ENCODE measurements at regions not wholly inside any gene's neighbourhood (a gene's known extent, or its start where the extent isn't known, plus 50 kb on each side); places are given as distances from the start of the nearest gene placed in this dataset.
"Not testable (repeated sequence)": the region's sequence is repeated elsewhere in the genome, so short reads cannot be mapped to it uniquely, and the experiment has no call there.

DNA sequence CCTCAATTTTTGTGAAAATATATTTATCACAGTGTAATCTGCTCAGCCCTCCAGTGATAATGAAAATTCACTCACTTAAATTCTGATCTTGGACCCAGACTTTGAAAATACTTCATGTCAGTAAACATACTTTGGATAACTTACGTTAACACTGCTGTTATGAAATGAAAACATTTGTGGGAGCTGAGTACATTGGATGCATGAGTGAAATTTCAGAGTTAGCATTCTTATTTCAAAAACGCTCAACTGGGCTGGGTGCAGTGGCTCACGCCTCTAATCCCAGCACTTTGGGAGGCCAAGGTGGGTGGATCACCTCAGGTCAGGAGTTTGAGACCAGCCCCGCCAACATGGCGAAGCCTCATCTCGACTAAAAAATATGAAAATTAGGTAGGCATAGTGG lies 196.4 kb downstream of the UTRN start:
- H3K27ac ChIP-seq (ENCODE audit: low read depth, low read length): no peak overlapping the region
- no peaks in the 10 kb centered on the region for H3K9me3 ChIP-seq (ENCODE audit: low read length)
- H3K4me1 ChIP-seq (ENCODE audit: insufficient read depth, low read length): no peaks in the 10 kb centered on the region
- H3K27me3 ChIP-seq (ENCODE audit: control insufficient read depth in 1 of 2, insufficient read depth in 2 of 2, low read length in 2 of 2): no peaks in the 10 kb centered on the region
- peaks cover 20% of the 10 kb centered on the region for H3K36me3 ChIP-seq (ENCODE audit: insufficient read depth, low read length)
- no peak overlapping the region for H3K4me3 ChIP-seq (ENCODE audit: low read depth in 1 of 2, low read length in 2 of 2)
- H3K9ac ChIP-seq (ENCODE audit: low read length): no peak overlapping the region

DNA sequence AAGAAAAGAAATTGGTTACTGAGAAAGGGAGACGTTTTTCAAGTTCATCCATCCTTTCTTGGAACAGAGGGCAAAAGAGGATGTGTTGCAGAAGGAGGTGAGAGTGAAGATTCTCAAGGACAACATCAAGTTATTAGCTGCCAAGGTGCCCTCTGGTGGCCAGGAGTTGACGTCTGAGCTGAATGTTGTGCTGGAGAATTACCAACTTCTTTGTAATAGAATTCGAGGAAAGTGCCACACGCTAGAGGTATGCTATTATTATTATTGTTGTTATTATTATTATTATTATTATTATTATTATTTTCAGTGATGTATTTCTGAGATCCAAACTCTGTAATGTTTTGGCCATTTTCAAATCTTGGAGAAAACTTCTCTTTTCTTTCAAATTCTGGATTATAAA lies 197.0 kb downstream of the UTRN start:
- no peak overlapping the region for H3K27ac ChIP-seq (ENCODE audit: low read depth, low read length)
- H3K4me1 ChIP-seq (ENCODE audit: insufficient read depth, low read length): no peaks in the 10 kb centered on the region
- no peak overlapping the region for H3K9ac ChIP-seq (ENCODE audit: low read length)
- peaks cover 18% of the 10 kb centered on the region for H3K36me3 ChIP-seq (ENCODE audit: insufficient read depth, low read length)
- no peak overlapping the region for H3K4me3 ChIP-seq (ENCODE audit: low read depth in 1 of 2, low read length in 2 of 2)
- H3K27me3 ChIP-seq (ENCODE audit: control insufficient read depth in 1 of 2, insufficient read depth in 2 of 2, low read length in 2 of 2): no peaks in the 10 kb centered on the region
- H3K9me3 ChIP-seq (ENCODE audit: low read length): no peaks in the 10 kb centered on the region

DNA sequence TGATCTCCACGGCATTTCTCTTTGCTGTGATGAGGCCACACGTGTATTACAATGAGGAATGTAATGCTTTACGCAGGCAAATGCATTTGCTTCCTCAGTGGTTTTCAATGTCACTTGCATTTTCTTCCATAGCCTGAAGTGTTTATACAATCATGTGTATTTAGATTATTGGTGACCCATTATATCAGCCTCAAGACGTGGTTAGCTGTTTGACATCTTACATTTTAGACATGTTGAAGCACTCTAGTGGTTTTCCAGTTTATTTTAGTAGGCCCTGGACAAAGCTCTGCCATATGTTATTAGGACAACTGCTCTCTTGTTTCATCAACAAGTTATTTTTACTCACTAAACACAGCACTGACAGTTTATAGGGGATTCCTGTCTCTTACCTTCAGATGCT lies 200.4 kb downstream of the UTRN start:
- H3K9ac ChIP-seq (ENCODE audit: low read length): no peak overlapping the region
- no peaks in the 10 kb centered on the region for H3K9me3 ChIP-seq (ENCODE audit: low read length)
- peaks cover 26% of the 10 kb centered on the region for H3K36me3 ChIP-seq (ENCODE audit: insufficient read depth, low read length)
- no peaks in the 10 kb centered on the region for H3K4me1 ChIP-seq (ENCODE audit: insufficient read depth, low read length)
- no peak overlapping the region for H3K27ac ChIP-seq (ENCODE audit: low read depth, low read length)
- no peaks in the 10 kb centered on the region for H3K27me3 ChIP-seq (ENCODE audit: control insufficient read depth in 1 of 2, insufficient read depth in 2 of 2, low read length in 2 of 2)
- no peak overlapping the region for H3K4me3 ChIP-seq (ENCODE audit: low read depth in 1 of 2, low read length in 2 of 2)

DNA sequence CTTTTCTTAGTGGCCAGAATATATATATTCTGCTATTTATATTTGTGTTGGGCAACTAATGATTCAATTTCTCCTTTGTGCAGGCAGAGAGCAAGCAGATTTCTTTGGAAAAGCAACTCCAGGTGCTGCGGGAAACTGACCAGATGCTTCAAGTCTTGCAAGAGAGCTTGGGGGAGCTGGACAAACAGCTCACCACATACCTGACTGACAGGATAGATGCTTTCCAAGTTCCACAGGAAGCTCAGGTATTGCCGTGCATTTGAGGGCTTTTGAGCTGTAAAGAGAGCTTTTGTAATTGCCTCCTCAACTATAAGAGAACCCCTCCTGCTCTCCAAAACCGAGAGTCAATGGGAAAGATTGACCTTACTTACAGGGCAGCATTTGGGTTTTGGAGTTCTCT lies 203.5 kb downstream of the UTRN start:
- Histone ChIP-seq H3K27ac (ENCODE audit: low read depth, low read length) (no peak overlapping the region), H3K4me1 (ENCODE audit: insufficient read depth, low read length) (no peaks in the 10 kb centered on the region), H3K36me3 (ENCODE audit: insufficient read depth, low read length) (peaks cover 38% of the 10 kb centered on the region), H3K9ac (ENCODE audit: low read length) (no peak overlapping the region), H3K4me3 (ENCODE audit: low read depth in 1 of 2, low read length in 2 of 2) (no peak overlapping the region), H3K27me3 (ENCODE audit: control insufficient read depth in 1 of 2, insufficient read depth in 2 of 2, low read length in 2 of 2) (no peaks in the 10 kb centered on the region), H3K9me3 (ENCODE audit: low read length) (no peaks in the 10 kb centered on the region)

DNA sequence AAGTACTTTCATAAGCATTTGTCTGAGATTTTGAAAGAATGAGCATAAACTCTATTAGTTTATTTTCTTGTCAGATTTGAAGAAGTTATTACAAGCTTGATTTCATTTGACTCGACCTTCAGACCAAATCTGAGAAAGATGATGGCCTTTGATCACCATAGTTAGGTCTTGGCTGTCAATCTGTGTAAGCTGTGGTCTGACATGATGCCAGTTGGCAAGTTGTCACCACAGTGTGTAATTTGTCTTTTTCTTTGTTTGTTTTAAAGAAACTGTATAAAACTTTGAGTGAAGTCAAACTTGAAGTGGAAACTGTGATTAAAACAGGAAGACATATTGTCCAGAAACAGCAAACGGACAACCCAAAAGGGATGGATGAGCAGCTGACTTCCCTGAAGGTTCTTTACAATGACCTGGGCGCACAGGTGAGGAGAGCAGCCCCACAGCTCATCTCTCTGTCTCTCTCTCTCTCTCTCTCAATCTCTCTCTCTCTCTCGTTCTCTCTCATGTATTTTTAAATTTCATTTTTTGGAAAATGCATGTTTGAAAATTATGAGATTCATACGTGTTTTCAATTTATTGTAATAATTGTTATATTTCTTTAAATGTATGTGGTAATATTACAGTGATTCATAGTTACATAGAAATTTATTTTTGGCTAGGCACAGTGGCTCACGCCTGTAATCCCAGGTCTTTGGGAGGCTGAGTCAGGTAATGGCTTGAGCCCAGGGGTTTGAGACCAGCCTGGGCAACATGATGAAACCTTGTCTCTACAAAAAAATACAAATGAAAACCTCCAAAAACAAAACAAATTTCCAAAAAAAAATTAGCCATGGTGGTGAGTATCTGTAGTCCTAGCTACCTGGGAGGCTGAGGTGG lies 208.1 kb downstream of the UTRN start:
- peaks cover 23% of the 10 kb centered on the region for H3K36me3 ChIP-seq (ENCODE audit: insufficient read depth, low read length)
- no peak overlapping the region for H3K9ac ChIP-seq (ENCODE audit: low read length)
- no peaks in the 10 kb centered on the region for H3K4me1 ChIP-seq (ENCODE audit: insufficient read depth, low read length)
- H3K27ac ChIP-seq (ENCODE audit: low read depth, low read length): no peak overlapping the region
- H3K9me3 ChIP-seq (ENCODE audit: low read length): no peaks in the 10 kb centered on the region
- no peaks in the 10 kb centered on the region for H3K27me3 ChIP-seq (ENCODE audit: control insufficient read depth in 1 of 2, insufficient read depth in 2 of 2, low read length in 2 of 2)
- no peak overlapping the region for H3K4me3 ChIP-seq (ENCODE audit: low read depth in 1 of 2, low read length in 2 of 2)

DNA sequence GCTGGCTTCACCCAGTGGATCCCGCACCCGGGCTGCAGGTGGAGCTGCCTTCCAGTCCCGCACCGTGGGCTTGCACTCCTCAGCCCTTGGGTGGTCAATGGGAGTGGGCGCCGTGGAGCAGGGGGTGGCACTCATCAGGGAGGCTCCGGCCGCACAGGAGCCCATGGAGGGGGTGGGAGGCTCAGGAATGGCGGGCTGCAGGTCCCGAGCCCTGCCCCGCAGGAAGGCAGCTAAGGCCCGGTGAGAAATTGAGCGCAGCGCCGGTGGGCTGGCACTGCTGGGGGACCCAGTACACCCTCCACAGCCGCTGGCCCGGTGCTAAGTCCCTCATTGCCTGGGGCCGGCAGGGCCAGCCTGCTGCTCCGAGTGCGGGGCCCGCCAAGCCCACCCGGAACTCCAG lies 209.9 kb downstream of the UTRN start:
- H3K9me3 ChIP-seq (ENCODE audit: low read length); H3K4me1 ChIP-seq (ENCODE audit: insufficient read depth, low read length); H3K27ac ChIP-seq (ENCODE audit: low read depth, low read length); H3K27me3 ChIP-seq (ENCODE audit: control insufficient read depth in 1 of 2, insufficient read depth in 2 of 2, low read length in 2 of 2); H3K9ac ChIP-seq (ENCODE audit: low read length); H3K4me3 ChIP-seq (ENCODE audit: low read depth in 1 of 2, low read length in 2 of 2): not testable (repeated sequence)
- peaks cover 20% of the 10 kb centered on the region for H3K36me3 ChIP-seq (ENCODE audit: insufficient read depth, low read length)

- H3K9ac ChIP-seq (ENCODE audit: low read length): no peak overlapping the region
- no peak overlapping the region for H3K27ac ChIP-seq (ENCODE audit: low read depth, low read length)
- H3K4me1 ChIP-seq (ENCODE audit: insufficient read depth, low read length): no peaks in the 10 kb centered on the region
- H3K27me3 ChIP-seq (ENCODE audit: control insufficient read depth in 1 of 2, insufficient read depth in 2 of 2, low read length in 2 of 2): no peaks in the 10 kb centered on the region
- no peak overlapping the region for H3K4me3 ChIP-seq (ENCODE audit: low read depth in 1 of 2, low read length in 2 of 2)
- no peaks in the 10 kb centered on the region for H3K9me3 ChIP-seq (ENCODE audit: low read length)
- H3K36me3 ChIP-seq (ENCODE audit: insufficient read depth, low read length): no peaks in the 10 kb centered on the region
Observed at GRCh38 chr6:144497650-144498049, 212.5 kb downstream of the UTRN start.

- no peaks in the 10 kb centered on the region for H3K27me3 ChIP-seq (ENCODE audit: control insufficient read depth in 1 of 2, insufficient read depth in 2 of 2, low read length in 2 of 2)
- H3K9ac ChIP-seq (ENCODE audit: low read length): no peak overlapping the region
- no peak overlapping the region for H3K4me3 ChIP-seq (ENCODE audit: low read depth in 1 of 2, low read length in 2 of 2)
- H3K9me3 ChIP-seq (ENCODE audit: low read length): no peaks in the 10 kb centered on the region
- H3K27ac ChIP-seq (ENCODE audit: low read depth, low read length): no peak overlapping the region
- no peaks in the 10 kb centered on the region for H3K36me3 ChIP-seq (ENCODE audit: insufficient read depth, low read length)
- H3K4me1 ChIP-seq (ENCODE audit: insufficient read depth, low read length): no peaks in the 10 kb centered on the region
Observed at GRCh38 chr6:144500892-144501291, 215.8 kb downstream of the UTRN start.

DNA sequence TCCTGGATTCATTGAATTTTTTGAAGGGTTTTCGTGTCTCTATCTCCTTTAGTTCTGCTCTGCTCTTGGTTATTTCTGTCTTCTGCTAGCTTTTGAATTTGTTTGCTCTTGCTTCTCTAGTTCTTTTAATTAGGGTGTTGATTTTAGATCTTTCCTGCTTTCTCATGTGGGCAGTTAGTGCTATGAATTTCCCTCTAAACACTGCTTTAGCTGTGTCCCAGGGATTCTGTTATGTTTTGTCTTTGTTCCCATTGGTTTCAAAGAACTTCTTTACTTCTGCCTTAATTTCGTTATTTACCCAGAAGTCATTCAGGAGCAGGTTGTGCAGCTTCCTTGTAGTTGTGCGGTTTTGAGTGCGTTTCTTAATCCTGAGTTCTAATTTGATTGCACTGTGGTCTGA lies 220.1 kb downstream of the UTRN start:
- H3K9ac ChIP-seq (ENCODE audit: low read length): not testable (repeated sequence)

DNA sequence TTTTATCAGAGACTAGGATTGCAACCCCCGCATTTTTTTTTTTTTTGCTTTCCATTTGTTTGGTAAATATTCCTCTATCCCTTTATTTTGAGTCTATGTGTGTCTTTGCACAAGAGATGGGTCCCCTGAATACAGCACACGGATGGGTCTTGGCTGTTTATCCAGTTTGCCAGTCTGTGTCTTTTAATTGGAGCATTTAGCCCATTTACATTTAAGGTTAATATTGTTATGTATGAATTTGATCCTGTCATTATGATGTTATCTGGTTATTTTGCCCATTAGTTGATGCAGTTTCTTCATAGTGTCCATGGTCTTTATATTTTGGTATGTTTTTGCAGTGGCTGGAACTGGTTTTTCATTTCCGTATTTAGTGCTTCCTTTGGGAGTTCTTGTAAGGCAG lies 220.9 kb downstream of the UTRN start:
- not testable (repeated sequence) for H3K9me3 ChIP-seq (ENCODE audit: low read length); H3K27me3 ChIP-seq (ENCODE audit: control insufficient read depth in 1 of 2, insufficient read depth in 2 of 2, low read length in 2 of 2); H3K4me1 ChIP-seq (ENCODE audit: insufficient read depth, low read length); H3K36me3 ChIP-seq (ENCODE audit: insufficient read depth, low read length); H3K9ac ChIP-seq (ENCODE audit: low read length); H3K27ac ChIP-seq (ENCODE audit: low read depth, low read length); H3K4me3 ChIP-seq (ENCODE audit: low read depth in 1 of 2, low read length in 2 of 2)

More for the DNA sequence above, 220.1 kb downstream of the UTRN start:
- not testable (repeated sequence) for H3K27ac ChIP-seq (ENCODE audit: low read depth, low read length); H3K36me3 ChIP-seq (ENCODE audit: insufficient read depth, low read length); H3K9me3 ChIP-seq (ENCODE audit: low read length); H3K4me1 ChIP-seq (ENCODE audit: insufficient read depth, low read length); H3K27me3 ChIP-seq (ENCODE audit: control insufficient read depth in 1 of 2, insufficient read depth in 2 of 2, low read length in 2 of 2); H3K4me3 ChIP-seq (ENCODE audit: low read depth in 1 of 2, low read length in 2 of 2)

DNA sequence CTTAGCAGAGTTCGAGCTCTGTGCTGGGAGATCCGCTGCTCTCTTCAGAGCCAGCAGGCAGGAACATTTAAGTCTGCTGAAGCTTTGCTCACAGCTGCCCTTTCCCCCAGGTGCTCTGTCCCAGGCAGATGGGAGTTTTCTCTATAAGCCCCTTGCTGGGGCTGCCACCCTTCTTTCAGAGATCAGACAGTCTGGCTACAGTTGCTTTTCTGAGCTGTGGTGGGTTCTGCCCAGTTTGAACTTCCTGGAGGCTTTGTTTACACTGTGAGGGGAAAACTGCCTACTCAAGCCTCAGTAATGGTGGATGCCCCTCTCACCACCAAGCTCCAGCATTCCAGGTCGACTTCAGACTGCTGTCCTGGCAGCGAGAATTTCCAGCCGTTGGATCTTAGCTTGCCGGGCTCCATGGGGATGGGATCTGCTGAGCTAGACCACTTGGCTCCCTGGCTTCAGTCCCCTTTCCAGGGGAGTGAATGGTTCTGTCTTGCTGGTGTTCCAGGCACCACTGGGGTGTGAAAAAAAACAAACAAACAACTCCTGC lies 222.7 kb downstream of the UTRN start:
- not testable (repeated sequence) for H3K36me3 ChIP-seq (ENCODE audit: insufficient read depth, low read length); H3K9ac ChIP-seq (ENCODE audit: low read length); H3K4me3 ChIP-seq (ENCODE audit: low read depth in 1 of 2, low read length in 2 of 2); H3K9me3 ChIP-seq (ENCODE audit: low read length); H3K27me3 ChIP-seq (ENCODE audit: control insufficient read depth in 1 of 2, insufficient read depth in 2 of 2, low read length in 2 of 2); H3K27ac ChIP-seq (ENCODE audit: low read depth, low read length); H3K4me1 ChIP-seq (ENCODE audit: insufficient read depth, low read length)

- H3K27ac ChIP-seq (ENCODE audit: low read depth, low read length): no peak overlapping the region
- H3K4me1 ChIP-seq (ENCODE audit: insufficient read depth, low read length): no peaks in the 10 kb centered on the region
- H3K9me3 ChIP-seq (ENCODE audit: low read length): no peaks in the 10 kb centered on the region
- H3K36me3 ChIP-seq (ENCODE audit: insufficient read depth, low read length): no peaks in the 10 kb centered on the region
- no peak overlapping the region for H3K9ac ChIP-seq (ENCODE audit: low read length)
- no peaks in the 10 kb centered on the region for H3K27me3 ChIP-seq (ENCODE audit: control insufficient read depth in 1 of 2, insufficient read depth in 2 of 2, low read length in 2 of 2)
- no peak overlapping the region for H3K4me3 ChIP-seq (ENCODE audit: low read depth in 1 of 2, low read length in 2 of 2)
Observed at GRCh38 chr6:144510859-144511258, 225.7 kb downstream of the UTRN start.
